H4 (cell line): ENCODE measurements at regions not wholly inside any gene's neighbourhood (a gene's known extent, or its start where the extent isn't known, plus 50 kb on each side); places are given as distances from the start of the nearest gene placed in this dataset.

ENCODE experiments used
- DNase-seq: peaks from one replicate; pipeline ENCODE4 v3.0.0-alpha.2; 2015; ENCODE audit warnings: low spot score

GRCh38 chr15:29323557-29323956 lies 53.9 kb upstream of the NSMCE3 start:
- DNase-seq, result no peak

- DNase-seq, result no peak
Measured at GRCh38 chr15:29322415-29322814, 52.8 kb upstream of the NSMCE3 start.

- DNase-seq, result no peak
Measured at GRCh38 chr15:29320420-29320819, 50.8 kb upstream of the NSMCE3 start.

- no peak for DNase-seq
Measured at GRCh38 chr15:29319823-29320222, 50.2 kb upstream of the NSMCE3 start.
